Bone marrow (tissue), 2 donors: ENCODE measurements at regions not wholly inside any gene's neighbourhood (a gene's known extent, or its start where the extent isn't known, plus 50 kb on each side); places are given as distances from the start of the nearest gene placed in this dataset.
"Not testable (repeated sequence)": the region's sequence is repeated elsewhere in the genome, so short reads cannot be mapped to it uniquely, and the experiment has no call there.

ENCODE experiments used
- DNase-seq, 2 donors: peaks; one replicate each; lab custom pipeline; 2025; lab: John Stamatoyannopoulos, UW

DNA sequence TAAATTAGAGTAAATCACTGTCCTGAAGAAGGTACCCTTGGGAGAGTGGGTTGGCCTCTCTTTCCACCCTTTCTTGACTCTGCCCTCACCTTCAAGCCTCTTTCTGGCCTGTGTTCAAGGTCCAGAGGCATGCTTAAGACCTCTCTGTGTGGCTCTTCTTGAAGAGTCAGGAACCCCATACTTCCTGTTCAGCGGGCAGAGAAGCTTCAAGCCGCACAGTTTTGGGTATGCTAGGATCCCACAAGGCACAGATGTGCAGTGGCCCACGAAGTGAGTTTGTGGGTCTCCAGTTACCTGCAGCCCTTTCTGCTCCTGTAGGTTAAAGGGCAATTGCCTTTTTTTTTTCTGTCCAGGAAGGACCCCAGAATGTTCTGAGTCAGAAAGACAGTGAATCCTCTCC lies 113.7 kb downstream of the PPIAL4A start:
- not testable (repeated sequence) for DNase-seq

DNA sequence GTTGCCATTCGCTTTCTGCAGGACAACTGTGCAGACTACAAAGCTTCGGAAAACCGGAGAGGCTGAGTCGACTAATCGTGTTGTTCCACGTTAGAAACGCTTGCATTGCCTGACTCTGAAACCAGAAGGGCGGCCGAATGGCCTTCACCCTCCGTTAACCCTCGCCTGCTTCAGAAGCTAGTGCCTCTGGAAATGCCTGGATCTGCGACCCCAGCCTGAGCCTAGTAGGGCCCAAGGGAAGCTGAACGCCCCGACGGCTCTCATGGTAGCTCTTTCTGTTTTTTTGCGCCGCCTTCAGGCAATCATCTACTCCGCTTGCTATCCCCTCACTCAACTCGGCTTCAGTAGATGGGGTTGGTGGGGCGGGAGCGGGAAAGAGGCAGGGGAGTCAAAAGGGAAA lies 117.3 kb downstream of the PPIAL4A start:
- not testable (repeated sequence) for DNase-seq

DNA sequence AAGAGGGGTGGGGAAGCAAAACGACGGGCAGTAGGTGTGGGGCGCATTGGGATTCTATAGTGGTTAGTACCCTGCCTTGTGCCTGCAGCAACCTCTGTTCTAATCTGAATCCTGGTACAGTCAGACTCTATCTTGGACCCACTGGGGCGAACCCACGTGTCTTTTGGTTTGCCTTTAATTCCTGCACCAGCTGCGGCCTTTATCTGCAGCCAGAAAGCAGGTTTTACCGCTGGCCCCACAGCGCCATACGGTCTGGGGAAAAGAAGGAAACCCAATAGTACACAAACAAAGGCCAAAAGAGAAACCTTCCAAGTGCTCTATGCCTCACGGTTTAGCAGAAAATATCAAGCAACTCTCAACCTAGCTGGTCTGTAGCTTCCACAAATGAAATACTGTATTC lies 118.2 kb downstream of the PPIAL4A start:
- not testable (repeated sequence) for DNase-seq

DNA sequence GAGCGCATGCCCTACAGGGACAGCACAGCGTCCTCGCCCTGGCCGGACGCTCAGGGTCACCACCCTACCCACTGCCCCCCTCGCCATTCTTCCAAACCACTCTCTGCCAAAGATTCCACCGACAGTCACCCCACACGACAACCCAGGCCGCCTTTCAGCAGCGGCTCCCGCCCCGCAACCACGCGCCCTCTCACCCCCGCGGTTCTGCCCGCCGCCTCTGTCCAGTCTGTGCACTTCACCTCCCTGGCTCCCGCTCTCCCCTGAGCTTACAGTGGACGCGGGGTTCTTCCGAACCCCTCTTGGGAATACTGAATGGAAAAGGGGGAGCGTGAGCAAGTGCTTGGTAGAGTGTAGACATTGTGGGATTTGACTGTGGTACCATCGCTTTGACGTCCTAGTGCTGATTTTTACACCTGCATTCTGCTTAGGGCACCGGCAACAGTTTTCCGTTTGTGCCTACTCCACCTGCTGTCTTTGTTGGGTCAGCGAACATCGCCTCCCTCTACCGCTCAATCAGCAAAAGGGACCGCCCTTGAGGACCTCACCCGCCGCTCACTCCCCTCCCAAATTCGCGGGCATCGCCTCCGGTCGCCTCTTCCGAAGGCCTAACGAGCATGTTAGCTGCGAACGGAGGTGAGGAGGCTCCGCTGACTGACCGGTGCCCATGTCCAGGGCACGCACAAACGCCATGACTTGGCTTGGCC lies 119.1 kb downstream of the PPIAL4A start:
- not testable (repeated sequence) for DNase-seq

DNA sequence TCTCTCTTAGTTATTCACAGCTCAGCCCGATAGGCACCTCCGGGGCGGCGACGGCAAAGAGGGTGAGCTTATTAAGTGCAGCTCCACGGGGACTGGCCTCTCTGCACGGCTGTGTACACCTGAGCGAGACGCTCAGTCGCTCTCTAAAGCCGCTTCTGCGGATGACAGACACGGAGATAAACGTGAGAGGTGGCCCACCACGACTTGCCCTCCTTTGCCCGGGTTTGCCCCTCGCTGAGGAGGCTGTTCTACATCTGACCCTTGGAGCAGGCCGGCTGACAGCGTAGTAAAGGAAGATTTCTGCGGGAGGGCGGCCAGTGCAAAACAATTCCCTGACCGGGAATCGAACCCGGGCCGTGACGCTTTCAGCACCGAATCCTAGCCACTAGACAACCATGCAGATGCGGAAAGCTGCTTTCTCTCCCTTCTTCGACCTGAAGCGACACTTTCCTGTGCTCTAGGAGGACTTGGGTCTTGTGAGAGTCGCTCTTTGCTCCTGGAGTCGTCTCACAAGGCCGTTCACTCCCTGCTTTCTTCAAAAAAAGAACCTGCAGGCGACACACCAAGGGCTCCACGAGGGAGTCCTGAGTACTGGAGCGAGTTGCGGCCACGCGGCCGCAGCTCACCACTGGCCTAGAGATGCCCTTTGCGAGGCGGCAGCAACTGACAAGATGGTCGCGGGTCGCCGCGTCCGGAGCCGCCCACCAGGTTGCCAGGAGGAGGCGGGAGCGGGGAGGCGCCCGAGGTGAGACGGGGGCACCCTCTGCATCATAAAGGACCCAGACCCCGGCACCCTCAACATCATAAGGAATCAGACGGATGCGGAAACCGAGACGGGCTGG lies 119.9 kb downstream of the PPIAL4A start:
- DNase-seq: not testable (repeated sequence)

DNA sequence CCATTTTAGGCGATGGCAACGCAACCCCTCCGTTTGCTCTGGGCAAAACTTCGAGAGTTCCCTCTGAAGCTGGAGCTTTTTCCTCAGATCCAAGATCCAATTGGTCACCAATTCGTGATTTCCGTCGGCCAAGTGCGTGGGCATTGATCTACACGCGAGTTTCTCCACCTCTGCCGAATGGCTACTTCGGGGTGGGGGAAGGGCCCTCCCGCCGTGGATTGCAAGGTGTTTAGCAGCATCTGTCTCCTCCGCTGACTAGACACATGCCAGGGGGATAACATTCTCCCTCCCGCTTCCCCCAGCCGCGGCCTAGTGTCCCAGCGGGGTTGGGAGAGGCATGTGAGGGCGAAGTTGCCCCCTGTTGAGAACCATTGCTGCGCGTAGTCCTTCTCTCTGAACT lies 120.6 kb downstream of the PPIAL4A start:
- not testable (repeated sequence) for DNase-seq

DNA sequence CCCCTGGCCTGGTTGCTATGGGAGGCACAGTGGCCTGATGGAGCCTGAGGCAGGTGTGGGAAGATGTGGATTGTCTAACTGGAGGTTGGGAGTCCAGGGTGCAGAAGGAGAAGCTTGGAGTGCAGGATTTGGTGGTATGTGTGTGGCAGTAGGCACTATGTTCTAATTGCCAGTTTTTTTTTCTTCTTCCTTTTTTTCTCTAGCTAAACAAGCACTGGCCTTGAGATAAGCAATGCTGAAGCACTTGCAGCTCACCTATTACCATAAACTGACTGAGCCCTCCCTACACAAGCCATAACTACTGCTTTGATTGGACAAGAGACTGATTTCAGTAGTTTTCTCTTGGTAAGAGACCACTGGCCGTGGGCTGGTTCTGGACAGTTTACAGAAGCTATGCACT lies 123.6 kb downstream of the PPIAL4A start:
- not testable (repeated sequence) for DNase-seq

DNA sequence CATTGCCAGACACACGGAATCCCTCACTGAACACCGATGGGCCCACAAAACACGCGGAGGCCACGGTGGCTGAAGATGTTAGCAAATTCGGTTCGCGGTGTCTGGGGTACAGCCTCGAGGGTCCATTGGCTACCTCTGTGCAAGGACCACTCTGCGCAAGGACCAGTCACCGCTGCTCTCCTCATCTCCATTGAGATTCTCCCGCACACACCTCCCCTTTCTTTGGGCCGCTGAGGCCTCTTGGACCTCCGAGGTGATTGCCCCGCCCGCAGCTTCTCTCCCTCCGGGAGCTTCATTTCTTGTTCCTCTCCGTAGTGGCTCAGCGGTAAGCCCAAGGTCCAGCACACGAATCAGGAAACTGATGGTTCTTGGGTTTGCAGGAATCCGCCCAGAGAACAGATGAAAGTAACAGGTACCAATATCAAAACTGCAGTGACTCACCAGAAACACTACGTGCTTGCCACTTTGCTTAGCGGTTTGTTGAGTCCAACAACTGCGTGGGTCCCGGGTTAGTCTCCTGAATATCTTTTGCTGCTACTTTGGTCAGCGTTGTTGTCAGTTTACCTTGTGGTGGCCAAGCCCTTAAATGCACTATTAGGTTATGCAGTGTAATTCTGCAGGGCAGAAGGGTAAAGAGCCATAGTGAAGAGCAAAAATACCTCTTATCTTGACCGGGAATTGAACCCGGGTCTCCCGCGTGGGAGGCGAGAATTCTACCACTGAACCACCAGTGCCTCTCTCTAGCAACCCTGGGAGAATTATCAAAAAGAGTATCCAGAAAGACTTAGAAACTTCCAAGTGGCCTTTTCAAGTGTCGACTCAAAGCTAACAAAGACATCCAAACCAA lies 126.8 kb downstream of the PPIAL4A start:
- not testable (repeated sequence) for DNase-seq

DNA sequence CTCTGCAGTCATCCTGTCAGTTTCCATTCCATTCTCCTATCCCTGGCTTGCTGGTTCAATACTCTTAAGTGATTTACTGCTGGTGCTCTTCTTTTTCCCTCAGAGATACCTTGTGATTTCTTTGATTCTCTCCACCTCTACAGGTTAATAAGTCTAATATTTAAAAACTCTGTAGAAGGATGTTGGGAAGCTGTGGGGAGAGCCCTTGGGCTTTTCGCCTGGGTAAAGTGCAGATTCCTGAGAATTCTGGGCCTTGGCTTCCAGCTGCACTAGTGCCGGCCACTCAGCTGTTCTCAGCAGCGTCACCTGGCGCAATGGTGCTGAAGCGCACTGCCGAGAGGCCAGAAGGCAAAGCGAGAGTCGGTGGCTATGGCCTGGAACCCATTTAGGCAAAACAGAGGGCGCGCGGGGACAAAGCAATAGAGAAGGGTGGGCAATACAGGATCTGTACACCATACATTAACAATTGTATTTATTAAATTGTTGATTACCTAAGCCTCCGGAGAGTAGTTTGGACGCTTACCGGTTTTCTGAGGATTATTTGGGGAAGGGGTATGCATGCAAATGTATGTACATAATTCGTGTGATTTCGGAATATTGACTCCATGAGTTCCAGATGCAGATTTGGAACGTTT lies 130.3 kb downstream of the PPIAL4A start:
- not testable (repeated sequence) for DNase-seq

DNA sequence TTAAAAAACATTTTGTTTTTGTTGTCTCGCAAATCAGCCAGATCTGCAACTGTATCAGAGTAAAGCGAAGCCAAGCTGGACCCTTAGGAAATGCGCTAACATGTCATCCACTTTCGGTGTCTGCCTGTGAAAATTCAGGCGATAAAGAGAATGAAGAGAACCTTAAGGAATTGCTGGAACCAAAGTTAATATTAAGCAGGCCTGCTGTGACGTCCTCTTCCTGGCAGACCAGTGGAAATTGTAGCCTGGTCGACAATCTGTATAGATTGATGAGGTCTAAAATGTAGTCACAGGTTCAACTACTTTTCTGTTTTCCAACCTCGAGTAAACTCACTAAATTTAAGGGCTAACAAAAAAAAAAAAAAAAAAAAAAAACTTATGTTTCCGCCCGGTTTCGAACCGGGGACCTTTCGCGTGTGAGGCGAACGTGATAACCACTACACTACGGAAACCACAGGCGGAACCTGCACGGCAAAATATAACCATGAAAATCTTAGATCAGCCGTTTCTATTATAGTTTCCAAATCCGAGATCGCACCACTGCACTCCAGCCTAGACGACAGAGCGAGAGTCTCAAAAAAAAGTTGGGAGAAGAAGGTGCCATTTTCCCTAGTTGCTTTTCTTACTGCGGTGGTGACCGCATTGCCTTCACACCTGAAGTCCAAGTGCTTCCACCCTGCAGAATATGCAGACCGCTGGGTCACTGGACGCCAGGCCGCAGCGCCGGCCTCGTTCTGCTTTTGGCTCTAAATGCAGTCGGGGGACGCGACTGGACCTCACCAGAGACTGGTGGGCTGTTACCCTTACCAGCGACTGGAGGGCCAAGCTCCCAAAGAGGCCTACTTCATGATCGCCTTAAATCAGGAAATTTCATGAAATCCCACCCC lies 131.0 kb downstream of the PPIAL4A start:
- DNase-seq: not testable (repeated sequence)

DNA sequence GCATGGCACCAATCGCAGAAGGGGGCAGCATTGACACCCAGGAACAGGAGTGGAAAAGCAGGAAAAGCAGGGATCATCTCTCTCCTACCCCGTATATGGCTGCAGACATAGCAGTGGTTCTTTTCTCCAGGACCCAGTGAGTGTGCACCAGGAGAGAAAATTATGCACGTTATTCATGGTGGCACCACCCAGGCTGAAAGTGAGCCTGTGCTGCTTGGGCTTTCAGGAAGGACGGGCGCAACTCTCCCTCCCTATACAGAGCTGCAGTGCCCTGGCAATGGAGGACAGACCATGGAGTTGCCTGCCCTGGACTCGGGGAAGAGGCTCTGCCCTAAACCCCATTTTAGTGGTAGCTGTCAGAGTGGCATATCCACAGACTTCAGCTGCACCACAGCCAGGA lies 132.1 kb downstream of the PPIAL4A start:
- not testable (repeated sequence) for DNase-seq

DNA sequence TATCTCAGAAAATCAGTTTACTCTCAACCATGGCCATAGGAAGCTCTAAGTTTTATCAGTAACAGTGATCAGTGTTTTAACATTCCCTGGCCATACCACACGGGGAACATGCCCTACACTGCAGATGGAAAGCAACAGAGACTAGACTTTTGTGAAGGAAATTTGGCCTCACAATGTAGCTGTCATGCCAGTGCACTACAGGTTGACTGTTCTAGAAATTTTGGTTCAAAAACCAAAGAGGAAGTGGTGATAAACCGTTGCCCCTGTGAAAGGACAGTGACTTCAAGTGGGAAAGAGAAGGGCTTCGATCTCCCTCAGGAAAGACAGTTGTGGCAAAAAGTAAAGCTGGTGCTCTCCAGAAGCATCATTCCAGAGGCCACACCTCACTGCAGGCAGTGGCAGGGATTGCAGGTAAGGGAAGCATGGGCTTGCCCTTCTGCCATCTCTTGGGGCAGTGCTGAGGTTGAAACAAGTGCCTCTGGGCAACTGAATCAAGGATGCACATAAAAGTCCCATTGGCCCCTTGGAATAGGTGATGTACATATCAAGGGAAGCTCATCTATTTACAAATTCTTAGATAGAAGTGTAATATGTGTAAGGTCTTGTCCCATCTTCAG lies 143.4 kb downstream of the PPIAL4A start:
- DNase-seq: not testable (repeated sequence)

DNA sequence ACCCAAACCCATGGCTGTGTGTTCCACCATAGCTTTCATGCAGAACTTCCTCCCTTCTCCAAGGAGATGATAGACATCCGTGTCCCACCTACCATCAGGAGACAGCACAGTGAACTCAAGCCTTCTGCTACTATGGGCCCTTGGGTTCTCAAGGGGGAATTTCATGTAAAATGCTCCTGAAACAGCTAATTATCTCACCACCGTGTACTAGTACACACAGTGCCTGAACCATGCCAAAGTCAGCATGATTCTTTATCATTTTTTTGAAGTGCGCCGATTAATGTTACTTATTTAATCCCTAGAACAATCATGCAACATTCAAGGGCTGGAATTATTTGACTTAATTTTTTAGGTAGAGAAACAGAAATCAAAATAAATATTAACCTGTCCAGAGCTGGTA lies 147.2 kb downstream of the PPIAL4A start:
- DNase-seq: not testable (repeated sequence)

DNA sequence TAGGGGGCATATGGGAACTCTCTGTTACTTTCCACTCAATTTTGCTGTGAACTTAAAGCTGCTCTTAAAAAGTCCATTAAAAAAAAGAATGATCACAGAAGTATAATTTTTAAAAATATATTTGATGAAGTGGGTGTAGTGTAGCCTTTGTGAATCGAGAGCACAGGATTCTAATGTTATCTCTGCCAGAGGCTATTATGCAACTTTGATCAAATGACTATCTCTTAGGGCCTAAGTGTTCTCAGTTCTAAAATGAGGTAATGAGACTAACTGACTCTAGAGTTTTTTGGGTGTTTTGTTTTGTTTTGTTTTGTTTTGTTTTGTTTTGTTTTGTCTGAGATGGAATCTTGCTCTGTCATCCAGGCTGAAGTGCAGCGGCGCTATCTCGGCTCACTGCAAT lies 143.2 kb downstream of the FAM72B start:
- DNase-seq: not testable (repeated sequence)

DNA sequence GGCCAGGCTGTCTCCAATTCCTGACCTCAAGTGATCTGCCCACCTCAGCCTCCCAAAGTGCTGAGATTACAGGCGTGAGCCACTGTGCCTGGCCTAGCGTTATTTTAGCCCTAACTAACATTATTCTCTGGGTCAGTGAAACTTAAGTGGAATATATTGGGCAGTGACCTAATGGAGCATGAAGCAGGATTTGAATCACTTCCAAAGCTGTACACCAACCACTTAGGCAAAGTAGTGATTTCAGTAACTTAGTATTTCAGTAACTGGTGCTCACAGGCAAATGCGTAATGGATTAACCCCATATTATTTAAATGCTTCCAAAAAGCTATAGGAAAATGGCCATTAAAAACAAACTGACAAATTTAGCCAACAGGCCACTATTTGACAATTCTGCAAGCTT lies 142.6 kb downstream of the FAM72B start:
- not testable (repeated sequence) for DNase-seq

DNA sequence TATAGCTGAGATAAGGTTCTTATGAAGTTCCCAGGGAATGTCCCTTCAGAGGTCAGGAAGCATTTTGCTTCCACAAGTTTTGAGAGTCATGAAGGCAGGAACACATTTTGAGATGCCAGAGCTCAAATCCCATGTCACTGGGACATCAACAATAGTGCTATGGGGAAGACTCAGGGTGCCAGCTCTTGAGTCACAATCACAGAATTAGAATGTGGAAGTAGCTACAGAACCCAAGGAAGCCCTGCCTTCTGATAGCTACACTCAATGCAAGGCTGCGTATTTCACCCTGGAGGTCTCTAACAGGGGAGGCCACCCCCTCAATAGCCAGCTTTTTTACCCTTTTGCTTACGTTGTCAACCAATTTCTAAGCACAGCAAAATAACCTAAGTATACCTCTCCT lies 141.3 kb downstream of the FAM72B start:
- not testable (repeated sequence) for DNase-seq

DNA sequence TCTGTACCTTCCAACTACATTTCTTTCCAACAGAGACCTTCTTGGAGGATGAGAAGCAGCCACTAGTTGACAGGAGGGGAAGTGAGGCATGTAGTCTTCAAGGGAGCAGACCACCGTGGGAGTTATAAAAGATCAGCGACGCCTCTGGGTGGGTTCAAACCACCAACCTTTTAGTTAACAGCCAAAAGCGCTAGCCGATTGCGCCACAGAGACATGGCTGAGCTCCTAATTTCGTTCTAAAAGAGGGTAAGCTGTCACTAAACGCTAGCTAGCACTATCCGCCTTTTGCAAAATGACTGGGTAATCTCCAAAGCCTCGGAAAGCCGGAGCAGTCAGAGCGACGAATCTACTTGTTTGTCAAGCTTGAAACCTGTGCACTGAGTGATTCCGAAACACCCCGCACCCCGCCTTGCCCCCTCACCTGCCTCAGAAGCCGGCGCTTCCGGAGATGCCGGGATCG lies 135.8 kb downstream of the FAM72B start:
- DNase-seq: not testable (repeated sequence)

DNA sequence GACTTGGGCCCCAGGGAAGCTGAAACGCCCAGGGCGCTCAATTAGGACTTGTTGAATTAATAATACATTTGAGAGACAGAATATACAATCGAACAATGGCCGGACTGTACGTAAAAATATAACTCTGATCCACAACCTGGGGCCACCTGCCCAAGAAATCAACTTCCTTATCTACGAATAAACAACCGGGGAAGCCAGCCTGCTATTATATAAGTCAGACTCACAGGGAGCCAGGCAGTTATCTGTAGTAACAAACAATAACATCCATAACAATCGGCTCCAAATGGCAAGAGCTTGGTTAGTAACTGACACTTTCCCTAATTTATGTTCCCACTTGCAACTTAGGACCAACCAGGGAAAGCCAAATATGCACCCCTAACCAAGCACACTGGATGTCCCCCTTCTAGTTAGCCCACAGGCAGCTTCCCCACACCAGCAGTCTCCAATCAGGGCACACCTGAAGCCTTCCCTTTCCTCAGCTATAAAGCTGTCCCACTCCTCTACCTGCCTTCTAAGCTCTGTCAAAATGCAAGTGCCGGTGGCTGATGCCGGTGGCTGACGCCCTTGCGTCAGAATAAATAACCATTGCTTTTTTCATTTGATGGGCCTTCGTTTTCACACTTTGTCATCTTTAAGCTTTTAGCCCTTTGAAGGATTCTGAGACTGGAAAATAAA lies 135.2 kb downstream of the FAM72B start:
- not testable (repeated sequence) for DNase-seq

DNA sequence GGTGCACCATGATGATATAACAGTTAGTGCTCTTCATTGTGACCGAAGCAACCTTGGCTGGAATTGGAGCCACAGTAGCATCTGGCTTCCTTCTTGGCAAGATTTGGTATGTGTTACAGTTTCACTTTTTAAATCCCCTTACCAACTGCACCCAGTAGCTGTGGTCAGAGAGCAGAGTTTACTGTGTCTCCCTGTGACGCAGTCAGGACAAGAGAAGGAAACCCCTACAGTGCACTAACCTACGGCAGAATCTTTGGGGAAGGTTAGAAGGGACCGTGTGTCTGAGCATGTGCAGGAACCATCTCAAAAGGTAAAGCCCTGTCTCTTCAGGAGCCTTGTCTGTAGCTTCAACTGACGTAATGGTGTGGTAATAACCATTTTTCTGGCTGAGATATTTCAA lies 134.0 kb downstream of the FAM72B start:
- DNase-seq: not testable (repeated sequence)
